Endothelial cell of umbilical vein (primary cell): ENCODE measurements at regions not wholly inside any gene's neighbourhood (a gene's known extent, or its start where the extent isn't known, plus 50 kb on each side); places are given as distances from the start of the nearest gene placed in this dataset.

Source experiments
- BruUV-seq: library from RNA; stranded (reverse); fragments of 400-500 nt; replicated peaks from 2 replicates; lab custom pipeline; 2021; lab: Mats Ljungman, UMichigan
- CTCF ChIA-PET: fragments of 300-600, 350-600 bp; sonication (Branson Sonifier 250); formaldehyde crosslinking; loops from one replicate; lab custom pipeline; 2021; ENCODE audit warnings: antibody characterized with exemption, inconsistent platforms; lab: Charles Lee
- POLR2A ChIA-PET: fragments of 300-600, 350-600 bp; sonication (Branson Sonifier 250); formaldehyde crosslinking; loops from one replicate; lab custom pipeline; 2021; ENCODE audit warnings: antibody characterized with exemption, inconsistent platforms; lab: Charles Lee
- DNase-seq: peaks from one replicate; pipeline ENCODE4 v3.0.0-alpha.2; 2011; ENCODE audit warnings: low read depth, low spot score
- FAIRE-seq: peaks from 2 replicates; lab custom pipeline; 2011; peaks lifted over from hg19 to GRCh38; lab: Jason Lieb, UNC
- H2AFZ ChIP-seq: 2 replicates; pipeline ENCODE4 v1.6.0; 2012; ENCODE audit warnings: low read depth, low read length, control low read depth, inconsistent platforms
- H3K27ac ChIP-seq: 2 replicates; pipeline ENCODE4 v1.5.1; 2011; ENCODE audit warnings: low read depth, mild to moderate bottlenecking, control low read depth, low read length, moderate library complexity; ENCODE audit not compliant: insufficient read depth
- H3K27me3 ChIP-seq, 2 experiments: 2 replicates each; pipeline versions ENCODE4 v1.6.0 to v1.6.1; 2011; ENCODE audit warnings: low read length in 2 of 2, mixed read lengths in 1 of 2; ENCODE audit not compliant: control insufficient read depth in 2 of 2, insufficient read depth in 2 of 2
- H3K36me3 ChIP-seq, 2 experiments: 2 replicates in 1 of 2; 3 replicates in 1 of 2; pipeline ENCODE4 v1.5.1; 2011; ENCODE audit warnings: low read length in 2 of 2, mild to moderate bottlenecking in 1 of 2, moderate library complexity in 1 of 2; ENCODE audit not compliant: control insufficient read depth in 2 of 2, insufficient read depth in 2 of 2; ENCODE audit errors: extremely low read depth in 1 of 2
- H3K4me1 ChIP-seq: 3 replicates; pipeline ENCODE4 v1.5.1; 2011; ENCODE audit warnings: mild to moderate bottlenecking, low read length; ENCODE audit not compliant: control insufficient read depth, insufficient read depth; ENCODE audit errors: extremely low read depth
- H3K4me2 ChIP-seq: 2 replicates; pipeline ENCODE4 v1.6.1; 2011; ENCODE audit warnings: low read length, control low read depth, mixed read lengths; ENCODE audit not compliant: insufficient read depth
- H3K4me3 ChIP-seq, 3 experiments: fragments of 200-600 bp in 1 of 3; sonication (generic), shearing (Covaris generic) in 1 of 3; replicated peaks in 1 of 3; 2 replicates each; pipeline ENCODE4 v1.5.1; 2011 to 2016; ENCODE audit warnings: control low read depth in 3 of 3, low read length in 3 of 3, mild to moderate bottlenecking in 2 of 3, inconsistent platforms in 1 of 3, low read depth in 1 of 3, moderate library complexity in 1 of 3; ENCODE audit not compliant: insufficient read depth in 1 of 3
- H3K79me2 ChIP-seq: 2 replicates; pipeline ENCODE4 v1.6.0; 2012; ENCODE audit warnings: low read length, inconsistent platforms; ENCODE audit not compliant: control insufficient read depth, insufficient read depth
- H3K9ac ChIP-seq: replicated peaks from 2 replicates; pipeline ENCODE3; 2011; ENCODE audit warnings: low read length, control low read depth; ENCODE audit not compliant: insufficient read depth; ENCODE audit errors: extremely low read depth
- H3K9me1 ChIP-seq: replicated peaks from 3 replicates; pipeline ENCODE4 v1.6.0; 2011; ENCODE audit warnings: mild to moderate bottlenecking, low read length; ENCODE audit not compliant: control insufficient read depth, insufficient read depth; ENCODE audit errors: extremely low read depth
- H3K9me3 ChIP-seq: replicated peaks from 2 replicates; pipeline ENCODE4 v1.5.1; 2012; ENCODE audit warnings: low read length, inconsistent platforms; ENCODE audit not compliant: control insufficient read depth, insufficient read depth
- H4K20me1 ChIP-seq: replicated peaks from 2 replicates; pipeline ENCODE3; 2011; ENCODE audit warnings: mild to moderate bottlenecking, low read length; ENCODE audit not compliant: control insufficient read depth, insufficient read depth; ENCODE audit errors: extremely low read depth
- EZH2 ChIP-seq: IDR thresholded peaks from 2 replicates; pipeline ENCODE4 v1.6.1; 2012; ENCODE audit warnings: borderline replicate concordance, low read depth, mild to moderate bottlenecking, moderate library complexity, low read length, inconsistent platforms; ENCODE audit not compliant: severe bottlenecking
- FOS ChIP-seq: IDR thresholded peaks from 2 replicates; pipeline ENCODE4 v1.6.1; 2011; ENCODE audit warnings: mild to moderate bottlenecking, low read length, moderate library complexity, borderline replicate concordance; ENCODE audit not compliant: insufficient read depth
- GATA2 ChIP-seq: IDR thresholded peaks from 2 replicates; pipeline ENCODE4 v1.7.0; 2011; ENCODE audit warnings: low read depth, mild to moderate bottlenecking, moderate library complexity, mixed read lengths, low read length; ENCODE audit not compliant: insufficient read length, insufficient read depth
- JUN ChIP-seq: IDR thresholded peaks from 2 replicates; pipeline ENCODE4 v1.6.1; 2011; ENCODE audit warnings: borderline replicate concordance, low read depth; ENCODE audit not compliant: insufficient read length, insufficient read depth
- MYC ChIP-seq: IDR thresholded peaks from one replicate; pipeline ENCODE4 v1.6.1; 2011; ENCODE audit warnings: mild to moderate bottlenecking, low read depth, low read length
- POLR2A ChIP-seq: IDR thresholded peaks from 2 replicates; pipeline ENCODE4 v1.6.1; 2012; ENCODE audit warnings: low read depth, mild to moderate bottlenecking, control low read depth, low read length
- POLR2AphosphoS5 ChIP-seq: IDR thresholded peaks from 2 replicates; pipeline ENCODE4 v1.6.1; 2012; ENCODE audit warnings: low read depth, mild to moderate bottlenecking, control low read depth, low read length, moderate library complexity; ENCODE audit not compliant: insufficient read depth
- dilution Hi-C: fragments of 300-500 bp; cut with MboI; formaldehyde crosslinking; loops from one replicate; pipeline ENCODE4 v1.15.0; 2019; ENCODE audit warnings: low sequenced_read_pairs; ENCODE audit not compliant: extremely low pct_ligation_motif_present
- intact Hi-C: fragments of 100-400 bp; cut with micrococcal nuclease; formaldehyde crosslinking; loops from one replicate; pipeline ENCODE4 v1.10.0; 2022
- TF ChIP-seq, protein P1 (sequence below), 2 donors: IDR thresholded peaks; 1 replicate in 1 of 2; 2 replicates in 1 of 2; pipeline ENCODE4 v1.5.1; 2011; ENCODE audit warnings: low read length in 2 of 2, mild to moderate bottlenecking in 2 of 2, moderate library complexity in 2 of 2, control low read depth in 1 of 2, inconsistent platforms in 1 of 2, low read depth in 1 of 2; ENCODE audit not compliant: insufficient read depth in 1 of 2; ENCODE audit errors: extremely low read depth in 1 of 2
- TF ChIP-seq, protein P2 (sequence below): IDR thresholded peaks from 2 replicates; pipeline ENCODE4 v1.6.1; 2011; ENCODE audit not compliant: insufficient read depth, insufficient read length

DNA sequence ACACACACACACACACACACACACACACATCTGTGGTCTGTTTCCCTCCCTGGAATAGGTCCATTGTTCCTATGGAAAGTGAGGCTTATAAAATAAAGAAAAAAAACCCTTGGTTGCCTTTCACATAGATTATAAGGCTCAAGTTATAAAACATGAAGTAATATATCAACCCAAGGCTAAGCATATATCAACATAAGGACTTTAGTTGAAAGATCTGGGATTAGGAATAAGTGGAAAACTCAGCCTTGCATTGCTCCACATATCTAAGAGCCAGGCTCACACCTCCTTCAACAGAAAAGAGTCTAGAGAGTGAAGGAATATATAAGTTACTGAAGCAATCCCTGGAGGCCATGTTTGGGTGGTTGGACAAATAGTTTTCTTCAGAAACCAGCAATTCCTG, 235.0 kb downstream of the SUCLG1 start:
- Histone ChIP-seq H3K4me1 (no peaks in the 10 kb centered on the region), H3K27me3 (no peaks in the 10 kb centered on the region), H3K27ac (no peak overlapping the region), H3K9me1 (no peaks in the 10 kb centered on the region), H3K4me3 (no peak overlapping the region), H4K20me1 (no peaks in the 10 kb centered on the region), H3K9ac (no peak overlapping the region), H2AFZ (no peak overlapping the region), H3K36me3 (no peaks in the 10 kb centered on the region), H3K79me2 (no peaks in the 10 kb centered on the region), H3K9me3 (no peaks in the 10 kb centered on the region), H3K4me2 (no peak overlapping the region)
- CTCF ChIA-PET: no interaction called here
- no TSS peak for BruUV-seq
- POLR2A ChIA-PET: no interaction called here
- intact Hi-C loops (no loop called here), dilution Hi-C loops (no loop called here)
- no peak for TF ChIP-seq MYC
- TF ChIP-seq POLR2AphosphoS5: no peak
- no peak for TF ChIP-seq EZH2
- TF ChIP-seq, protein P1, sequence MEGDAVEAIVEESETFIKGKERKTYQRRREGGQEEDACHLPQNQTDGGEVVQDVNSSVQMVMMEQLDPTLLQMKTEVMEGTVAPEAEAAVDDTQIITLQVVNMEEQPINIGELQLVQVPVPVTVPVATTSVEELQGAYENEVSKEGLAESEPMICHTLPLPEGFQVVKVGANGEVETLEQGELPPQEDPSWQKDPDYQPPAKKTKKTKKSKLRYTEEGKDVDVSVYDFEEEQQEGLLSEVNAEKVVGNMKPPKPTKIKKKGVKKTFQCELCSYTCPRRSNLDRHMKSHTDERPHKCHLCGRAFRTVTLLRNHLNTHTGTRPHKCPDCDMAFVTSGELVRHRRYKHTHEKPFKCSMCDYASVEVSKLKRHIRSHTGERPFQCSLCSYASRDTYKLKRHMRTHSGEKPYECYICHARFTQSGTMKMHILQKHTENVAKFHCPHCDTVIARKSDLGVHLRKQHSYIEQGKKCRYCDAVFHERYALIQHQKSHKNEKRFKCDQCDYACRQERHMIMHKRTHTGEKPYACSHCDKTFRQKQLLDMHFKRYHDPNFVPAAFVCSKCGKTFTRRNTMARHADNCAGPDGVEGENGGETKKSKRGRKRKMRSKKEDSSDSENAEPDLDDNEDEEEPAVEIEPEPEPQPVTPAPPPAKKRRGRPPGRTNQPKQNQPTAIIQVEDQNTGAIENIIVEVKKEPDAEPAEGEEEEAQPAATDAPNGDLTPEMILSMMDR (IDR thresholded peaks at IDR 0.05; ENCODE audit: extremely low read depth in 1 of 2, insufficient read depth in 1 of 2, low read depth in 1 of 2, low read length in 2 of 2): no peak
- TF ChIP-seq POLR2A: no peak
- TF ChIP-seq JUN: no peak
- no peak for TF ChIP-seq GATA2
- TF ChIP-seq FOS: no peak
- TF ChIP-seq, protein P2, sequence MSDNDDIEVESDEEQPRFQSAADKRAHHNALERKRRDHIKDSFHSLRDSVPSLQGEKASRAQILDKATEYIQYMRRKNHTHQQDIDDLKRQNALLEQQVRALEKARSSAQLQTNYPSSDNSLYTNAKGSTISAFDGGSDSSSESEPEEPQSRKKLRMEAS: no peak
- no peak for DNase-seq
- no peak for FAIRE-seq
